ENCODE measurements at regions not wholly inside any gene's neighbourhood (a gene's known extent, or its start where the extent isn't known, plus 50 kb on each side); places are given as distances from the start of the nearest gene placed in this dataset.
"Not testable (repeated sequence)": the region's sequence is repeated elsewhere in the genome, so short reads cannot be mapped to it uniquely, and the experiment has no call there.

DNA sequence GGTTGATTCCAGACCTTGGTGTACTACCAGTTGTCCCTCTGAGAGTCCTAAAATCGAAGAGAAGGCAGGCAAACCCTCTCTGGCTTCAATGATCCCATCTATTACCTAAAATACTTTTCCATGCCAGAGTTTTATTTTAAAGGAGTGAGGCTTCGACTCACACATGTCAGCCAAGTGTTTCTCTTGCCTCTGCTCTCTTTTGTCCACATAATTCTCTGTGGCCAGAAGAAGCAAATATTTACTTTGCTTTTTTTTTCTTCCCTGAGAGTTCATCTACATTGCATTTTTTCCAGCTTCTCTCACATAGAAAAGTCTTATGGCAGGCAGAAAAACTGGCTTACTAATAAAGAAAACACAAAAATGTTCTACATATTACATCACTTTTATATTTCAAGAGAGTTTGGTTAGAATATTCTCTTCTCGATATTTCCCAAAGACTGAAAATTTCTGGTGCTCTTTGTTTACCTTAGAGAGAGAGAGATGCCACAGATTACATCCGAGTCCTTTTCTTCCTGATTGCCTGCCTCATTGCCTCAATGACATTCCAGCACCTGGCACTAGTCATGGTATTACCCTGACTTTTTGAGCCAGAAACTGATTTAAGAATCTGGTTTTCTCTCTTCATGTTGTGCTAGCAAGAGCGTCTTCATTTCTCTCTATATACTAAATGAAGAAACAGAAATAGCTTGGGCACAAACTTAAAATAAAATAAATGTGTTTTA is 170.3 kb upstream of the FAM174A start:
- TF ChIP-seq ZNF423, ZNF232 (CRISPR knock-in tag; IDR thresholded peaks at IDR 0.05): not testable (repeated sequence)

Data from WTC11 (cell line).